ENCODE measurements at regions not wholly inside any gene's neighbourhood (a gene's known extent, or its start where the extent isn't known, plus 50 kb on each side); places are given as distances from the start of the nearest gene placed in this dataset.

GRCh38 chr13:73417012-73417615 lies 358.3 kb downstream of the KLF5 start:
- H3K27ac Mint-ChIP-seq = no peak overlapping the region
- CTCF ChIA-PET = no interaction called here
- Histone ChIP-seq H3K9me3 (no peaks in the 10 kb centered on the region), H3K4me1 (ENCODE audit: control insufficient read depth in 1 of 2, extremely low read depth in 1 of 2, insufficient read depth in 2 of 2, low read length in 2 of 2) (no peaks in the 10 kb centered on the region), H3K27ac (ENCODE audit: low read length) (no peak overlapping the region), H3K27me3 (replicated peaks in 1 of 2; ENCODE audit: control insufficient read depth in 2 of 2, extremely low read depth in 1 of 2, insufficient read depth in 2 of 2, low read length in 1 of 2) (no peaks in the 10 kb centered on the region), H3K4me3 (ENCODE audit: control insufficient read depth in 1 of 2, extremely low read depth in 1 of 2, low read length in 1 of 2) (no peak overlapping the region), H3K36me3 (ENCODE audit: control insufficient read depth in 2 of 2, extremely low read depth in 1 of 2, insufficient read depth in 1 of 2, low read length in 1 of 2) (no peaks in the 10 kb centered on the region)
- ATAC-seq (replicated peaks in 1 of 4) (no peak), DNase-seq (peak in 1 of 35 experiments; percentile 9)
- POLR2A ChIA-PET = interaction anchor here in 1 of 2 donors (0.5 kb wide), 1 partner anchor 8 kb away, joined by 4 read pairs; no protein-coding TSS in a partner anchor
- WGBS (ENCODE audit: insufficient coverage) = 100% methylated on average over 1 of the region's 13 CpGs
- H3K4me1 Mint-ChIP-seq = no peaks in the 10 kb centered on the region
- H3K36me3 Mint-ChIP-seq = no peaks in the 10 kb centered on the region
- H3K27me3 Mint-ChIP-seq = peaks cover 0 to 3% of the 10 kb centered on the region in 2 donors
- H3K9me3 Mint-ChIP-seq = no peaks in the 10 kb centered on the region
- no peak overlapping the region for H3K4me3 Mint-ChIP-seq

DNA sequence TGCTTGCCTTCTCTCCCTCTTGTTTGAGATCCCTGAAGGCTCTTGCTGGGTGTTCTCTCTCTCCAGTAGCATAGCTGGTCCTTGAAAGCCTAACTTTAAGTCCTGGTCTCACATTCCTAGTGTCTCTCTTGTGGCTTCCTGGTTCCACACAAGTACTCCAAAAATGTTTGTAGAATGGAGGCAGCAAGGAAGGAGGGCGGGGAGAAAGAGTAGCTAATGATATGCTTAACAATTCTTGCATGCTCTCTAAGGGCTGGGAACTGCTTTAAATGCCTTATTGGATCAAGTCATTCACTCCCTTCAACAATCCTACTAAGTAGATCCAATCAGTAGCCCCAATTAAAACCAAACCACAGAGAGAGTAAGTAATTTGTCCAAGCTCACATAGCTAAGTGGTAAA lies 357.3 kb downstream of the KLF5 start:
- Histone ChIP-seq H3K27ac (ENCODE audit: low read length) (no peak overlapping the region), H3K4me3 (ENCODE audit: control insufficient read depth in 1 of 2, extremely low read depth in 1 of 2, low read length in 1 of 2) (no peak overlapping the region), H3K4me1 (ENCODE audit: control insufficient read depth in 1 of 2, extremely low read depth in 1 of 2, insufficient read depth in 2 of 2, low read length in 2 of 2) (no peaks in the 10 kb centered on the region), H3K27me3 (replicated peaks in 1 of 2; ENCODE audit: control insufficient read depth in 2 of 2, extremely low read depth in 1 of 2, insufficient read depth in 2 of 2, low read length in 1 of 2) (no peaks in the 10 kb centered on the region), H3K36me3 (ENCODE audit: control insufficient read depth in 2 of 2, extremely low read depth in 1 of 2, insufficient read depth in 1 of 2, low read length in 1 of 2) (no peaks in the 10 kb centered on the region), H3K9me3 (no peaks in the 10 kb centered on the region)
- DNase-seq (no peak), ATAC-seq (replicated peaks in 1 of 4) (no peak)
- H3K36me3 Mint-ChIP-seq = no peaks in the 10 kb centered on the region
- ChIA-PET POLR2A (no interaction called here), CTCF (no interaction called here)
- no peak overlapping the region for H3K4me3 Mint-ChIP-seq
- H3K27ac Mint-ChIP-seq = no peak overlapping the region
- peaks cover 0 to 3% of the 10 kb centered on the region in 2 donors for H3K27me3 Mint-ChIP-seq
- H3K4me1 Mint-ChIP-seq = no peaks in the 10 kb centered on the region
- H3K9me3 Mint-ChIP-seq = no peaks in the 10 kb centered on the region
- no CpG with 5 or more reads among the region's 1 CpG for WGBS (ENCODE audit: insufficient coverage)

DNA sequence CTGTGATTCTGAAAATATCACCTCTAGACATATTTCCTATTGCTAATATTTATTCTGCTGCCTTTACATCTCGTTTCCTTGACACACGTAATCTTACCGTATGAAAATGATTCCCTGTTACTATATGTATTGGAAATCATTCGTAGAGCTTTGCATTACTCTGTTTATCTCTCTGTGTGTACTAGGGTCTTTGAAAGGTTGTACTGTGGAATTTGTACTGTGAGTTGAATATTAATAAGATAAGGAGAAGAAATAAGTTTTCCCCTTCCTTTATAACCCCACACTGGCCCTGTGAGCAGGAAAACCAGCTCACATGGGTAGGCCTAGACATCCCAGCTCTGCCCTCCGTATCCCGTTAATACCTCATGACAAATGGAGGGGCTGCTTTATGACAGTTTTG lies 354.9 kb downstream of the KLF5 start:
- Histone ChIP-seq H3K36me3 (ENCODE audit: control insufficient read depth in 2 of 2, extremely low read depth in 1 of 2, insufficient read depth in 1 of 2, low read length in 1 of 2) (no peaks in the 10 kb centered on the region), H3K9me3 (no peaks in the 10 kb centered on the region), H3K4me3 (ENCODE audit: control insufficient read depth in 1 of 2, extremely low read depth in 1 of 2, low read length in 1 of 2) (no peak overlapping the region), H3K4me1 (ENCODE audit: control insufficient read depth in 1 of 2, extremely low read depth in 1 of 2, insufficient read depth in 2 of 2, low read length in 2 of 2) (no peaks in the 10 kb centered on the region), H3K27me3 (replicated peaks in 1 of 2; ENCODE audit: control insufficient read depth in 2 of 2, extremely low read depth in 1 of 2, insufficient read depth in 2 of 2, low read length in 1 of 2) (no peaks in the 10 kb centered on the region), H3K27ac (ENCODE audit: low read length) (no peak overlapping the region)
- Mint-ChIP-seq H3K36me3 (no peaks in the 10 kb centered on the region), H3K4me3 (no peak overlapping the region), H3K4me1 (no peaks in the 10 kb centered on the region), H3K9me3 (no peaks in the 10 kb centered on the region), H3K27ac (no peak overlapping the region), H3K27me3 (peaks cover 0 to 3% of the 10 kb centered on the region in 2 donors)
- no peak for ATAC-seq (replicated peaks in 1 of 4)
- DNase-seq = no peak
- POLR2A ChIA-PET = interaction anchor here in 1 of 2 donors (0.7 kb wide), 1 partner anchor 390 kb away, joined by 3 read pairs; no protein-coding TSS in a partner anchor
- CTCF ChIA-PET = no interaction called here
- WGBS (ENCODE audit: insufficient coverage) = no CpG with 5 or more reads among the region's 6 CpGs

DNA sequence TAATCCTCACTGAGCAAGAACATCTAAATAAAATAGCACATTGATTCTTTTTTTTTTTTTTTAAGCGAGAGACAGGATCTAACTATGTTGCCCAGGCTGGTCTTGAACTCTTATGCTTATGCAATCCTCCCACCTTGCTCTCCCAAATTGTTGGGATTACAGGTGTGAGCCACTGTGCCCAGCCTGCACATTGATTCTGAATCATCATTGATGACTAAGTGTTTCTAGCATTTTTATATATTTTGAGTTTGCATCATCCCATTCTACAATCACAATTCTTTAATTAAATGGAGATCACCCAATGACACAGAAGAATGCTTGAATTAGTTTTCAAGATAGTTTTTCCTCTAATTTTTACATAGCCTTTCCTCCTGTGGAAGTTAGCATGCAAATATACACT lies 354.1 kb downstream of the KLF5 start:
- Mint-ChIP-seq H3K9me3 (no peaks in the 10 kb centered on the region), H3K27me3 (peaks cover 0 to 3% of the 10 kb centered on the region in 2 donors), H3K4me1 (no peaks in the 10 kb centered on the region), H3K4me3 (no peak overlapping the region), H3K36me3 (no peaks in the 10 kb centered on the region), H3K27ac (no peak overlapping the region)
- no peaks in the 10 kb centered on the region for H3K36me3 ChIP-seq (ENCODE audit: control insufficient read depth in 2 of 2, extremely low read depth in 1 of 2, insufficient read depth in 1 of 2, low read length in 1 of 2)
- H3K9me3 ChIP-seq = no peaks in the 10 kb centered on the region
- H3K4me1 ChIP-seq (ENCODE audit: control insufficient read depth in 1 of 2, extremely low read depth in 1 of 2, insufficient read depth in 2 of 2, low read length in 2 of 2) = no peaks in the 10 kb centered on the region
- DNase-seq = no peak
- no peak for ATAC-seq (replicated peaks in 1 of 4)
- ChIA-PET POLR2A (no interaction called here), CTCF (no interaction called here)
- H3K27me3 ChIP-seq (replicated peaks in 1 of 2; ENCODE audit: control insufficient read depth in 2 of 2, extremely low read depth in 1 of 2, insufficient read depth in 2 of 2, low read length in 1 of 2) = no peaks in the 10 kb centered on the region
- no peak overlapping the region for H3K27ac ChIP-seq (ENCODE audit: low read length)
- no peak overlapping the region for H3K4me3 ChIP-seq (ENCODE audit: control insufficient read depth in 1 of 2, extremely low read depth in 1 of 2, low read length in 1 of 2)
- no CpG with 5 or more reads among the region's 1 CpG for WGBS (ENCODE audit: insufficient coverage)

DNA sequence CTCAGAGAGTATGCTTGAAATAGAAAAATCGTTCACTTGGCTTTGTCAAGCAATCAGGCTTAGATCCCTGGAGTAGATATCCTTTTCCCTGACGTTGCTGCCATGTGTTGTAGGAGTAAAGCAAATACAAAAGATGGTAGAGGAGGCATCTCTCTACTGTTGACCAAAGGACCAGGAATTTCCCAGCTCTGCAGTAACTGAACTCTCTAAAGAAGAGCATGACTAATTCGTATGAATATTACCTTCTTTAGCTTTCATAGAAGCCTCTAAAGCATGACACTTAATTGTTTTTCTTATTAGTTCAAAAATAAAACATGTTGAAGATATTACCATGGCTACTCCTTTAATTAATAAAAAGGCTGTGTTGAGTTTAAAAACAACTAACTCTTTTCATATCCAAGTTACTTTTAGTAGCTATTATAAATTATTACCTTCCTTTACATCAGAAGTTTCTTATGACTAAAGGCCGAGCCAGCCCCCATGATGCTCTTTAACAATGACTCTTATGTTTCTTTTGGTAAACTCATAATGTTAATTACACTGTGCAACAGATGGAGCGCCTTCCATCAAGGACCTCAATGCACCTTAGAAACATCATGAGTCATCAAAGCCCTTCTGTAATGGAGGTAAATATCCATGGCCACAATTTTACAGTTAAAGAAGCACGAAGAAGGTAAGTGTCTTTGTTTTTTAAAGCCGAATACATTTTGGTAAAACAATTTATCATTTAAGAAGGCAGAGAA lies 352.4 kb downstream of the KLF5 start:
- H3K27me3 Mint-ChIP-seq = peaks cover 0 to 3% of the 10 kb centered on the region in 2 donors
- POLR2A ChIA-PET = interaction anchor here in 1 of 2 donors (0.5 kb wide), 1 partner anchor 287 kb away, joined by 3 read pairs; no protein-coding TSS in a partner anchor
- CTCF ChIA-PET = interaction anchor here in 1 of 2 donors (0.6 kb wide), 1 partner anchor 313 kb away, joined by 3 read pairs; no protein-coding TSS in a partner anchor

GRCh38 chr13:73406454-73406853 lies 347.6 kb downstream of the KLF5 start:
- no peaks in the 10 kb centered on the region for H3K4me1 ChIP-seq (ENCODE audit: control insufficient read depth in 1 of 2, extremely low read depth in 1 of 2, insufficient read depth in 2 of 2, low read length in 2 of 2)
- H3K27me3 ChIP-seq (replicated peaks in 1 of 2; ENCODE audit: control insufficient read depth in 2 of 2, extremely low read depth in 1 of 2, insufficient read depth in 2 of 2, low read length in 1 of 2) = no peaks in the 10 kb centered on the region
- CTCF ChIA-PET = no interaction called here
- H3K9me3 ChIP-seq = no peaks in the 10 kb centered on the region
- Mint-ChIP-seq H3K27ac (no peak overlapping the region), H3K4me3 (no peak overlapping the region), H3K4me1 (no peaks in the 10 kb centered on the region), H3K27me3 (no peaks in the 10 kb centered on the region), H3K36me3 (no peaks in the 10 kb centered on the region), H3K9me3 (no peaks in the 10 kb centered on the region)
- ATAC-seq (replicated peaks in 1 of 4) = no peak
- POLR2A ChIA-PET = no interaction called here
- H3K4me3 ChIP-seq (ENCODE audit: control insufficient read depth in 1 of 2, extremely low read depth in 1 of 2, low read length in 1 of 2) = no peak overlapping the region
- DNase-seq = no peak
- H3K36me3 ChIP-seq (ENCODE audit: control insufficient read depth in 2 of 2, extremely low read depth in 1 of 2, insufficient read depth in 1 of 2, low read length in 1 of 2) = no peaks in the 10 kb centered on the region
- H3K27ac ChIP-seq (ENCODE audit: low read length) = no peak overlapping the region
- no CpG with 5 or more reads among the region's 1 CpG for WGBS (ENCODE audit: insufficient coverage)

More for the DNA sequence above, 352.4 kb downstream of the KLF5 start:
- no peak for DNase-seq
- H3K4me1 ChIP-seq (ENCODE audit: control insufficient read depth in 1 of 2, extremely low read depth in 1 of 2, insufficient read depth in 2 of 2, low read length in 2 of 2) = no peaks in the 10 kb centered on the region
- no peak overlapping the region for H3K27ac ChIP-seq (ENCODE audit: low read length)
- ATAC-seq (replicated peaks in 1 of 4) = no peak
- no peak overlapping the region for H3K4me3 ChIP-seq (ENCODE audit: control insufficient read depth in 1 of 2, extremely low read depth in 1 of 2, low read length in 1 of 2)
- Mint-ChIP-seq H3K4me3 (no peak overlapping the region), H3K9me3 (no peaks in the 10 kb centered on the region), H3K36me3 (no peaks in the 10 kb centered on the region), H3K4me1 (no peaks in the 10 kb centered on the region), H3K27ac (no peak overlapping the region)
- H3K36me3 ChIP-seq (ENCODE audit: control insufficient read depth in 2 of 2, extremely low read depth in 1 of 2, insufficient read depth in 1 of 2, low read length in 1 of 2) = no peaks in the 10 kb centered on the region
- WGBS (ENCODE audit: insufficient coverage) = 40% methylated on average over 1 of the region's 7 CpGs
- H3K27me3 ChIP-seq (replicated peaks in 1 of 2; ENCODE audit: control insufficient read depth in 2 of 2, extremely low read depth in 1 of 2, insufficient read depth in 2 of 2, low read length in 1 of 2) = no peaks in the 10 kb centered on the region
- H3K9me3 ChIP-seq = no peaks in the 10 kb centered on the region

Data from T-cell (primary cell).